CD14-positive monocyte (primary cell): ENCODE measurements at regions not wholly inside any gene's neighbourhood (a gene's known extent, or its start where the extent isn't known, plus 50 kb on each side); places are given as distances from the start of the nearest gene placed in this dataset.
"Not testable (repeated sequence)": the region's sequence is repeated elsewhere in the genome, so short reads cannot be mapped to it uniquely, and the experiment has no call there.

ENCODE experiments used
- DNase-seq, 3 donors: peaks; one replicate each; pipeline ENCODE4 v3.0.0-alpha.2; 2011 to 2022
- H2AFZ ChIP-seq: 2 replicates; pipeline ENCODE4 v1.6.0; 2012; ENCODE audit warnings: mild to moderate bottlenecking, low read depth, low read length, inconsistent platforms; ENCODE audit not compliant: insufficient read depth, poor library complexity, severe bottlenecking
- H3K27ac ChIP-seq, 2 donors: 1 replicate in 1 of 2; 2 replicates in 1 of 2; pipeline ENCODE4 v1.5.1; 2012 to 2013; ENCODE audit warnings: low read length in 2 of 2, control low read depth in 1 of 2, inconsistent platforms in 1 of 2, low read depth in 1 of 2, mild to moderate bottlenecking in 1 of 2
- H3K27me3 ChIP-seq, 2 donors: one replicate each; pipeline versions ENCODE4 v1.6.0 to v1.6.1; 2011 to 2013; ENCODE audit warnings: low read length in 2 of 2; ENCODE audit not compliant: control insufficient read depth in 2 of 2, insufficient read depth in 2 of 2
- H3K36me3 ChIP-seq, 2 donors: replicated peaks in 1 of 2; 1 replicate in 1 of 2; 2 replicates in 1 of 2; pipeline versions ENCODE4 v1.5.1 to v1.6.1; 2012 to 2013; ENCODE audit warnings: low read length in 2 of 2, control low read depth in 1 of 2, inconsistent platforms in 1 of 2, mild to moderate bottlenecking in 1 of 2; ENCODE audit not compliant: insufficient read depth in 2 of 2, control insufficient read depth in 1 of 2
- H3K4me1 ChIP-seq, 2 donors: 1 replicate in 1 of 2; 2 replicates in 1 of 2; pipeline versions ENCODE4 v1.5.1 to v1.6.1; 2012 to 2013; ENCODE audit warnings: low read length in 2 of 2, control low read depth in 1 of 2, inconsistent platforms in 1 of 2, mild to moderate bottlenecking in 1 of 2, moderate library complexity in 1 of 2; ENCODE audit not compliant: insufficient read depth in 2 of 2, control insufficient read depth in 1 of 2
- H3K4me2 ChIP-seq: replicated peaks from 2 replicates; pipeline ENCODE3; 2012; ENCODE audit warnings: low read length, moderate library complexity, mild to moderate bottlenecking; ENCODE audit not compliant: poor library complexity, severe bottlenecking; ENCODE audit errors: extremely low read depth
- H3K4me3 ChIP-seq, 3 experiments: fragments of 200-600 bp in 1 of 3; sonication (generic) in 1 of 3; replicated peaks in 1 of 3; 1 replicate in 2 of 3; 2 replicates in 1 of 3; pipeline ENCODE4 v1.5.1; 2011 to 2013; ENCODE audit warnings: low read length in 3 of 3, mild to moderate bottlenecking in 3 of 3, control low read depth in 2 of 3, low read depth in 2 of 3, inconsistent platforms in 1 of 3, moderate library complexity in 1 of 3
- H3K79me2 ChIP-seq: 2 replicates; pipeline ENCODE4 v1.6.0; 2012; ENCODE audit warnings: mild to moderate bottlenecking, control low read depth, inconsistent platforms, low read length, moderate library complexity; ENCODE audit not compliant: insufficient read depth
- H3K9ac ChIP-seq: 2 replicates; pipeline ENCODE4 v1.6.0; 2017; ENCODE audit warnings: low read length, mild to moderate bottlenecking; ENCODE audit not compliant: insufficient read depth, poor library complexity, severe bottlenecking
- H3K9me3 ChIP-seq, 2 donors: replicated peaks in 1 of 2; 1 replicate in 1 of 2; 2 replicates in 1 of 2; pipeline versions ENCODE4 v1.5.1 to v1.6.1; 2012 to 2013; ENCODE audit warnings: low read length in 2 of 2, control low read depth in 1 of 2; ENCODE audit not compliant: control insufficient read depth in 1 of 2, insufficient read depth in 1 of 2
- H4K20me1 ChIP-seq: 2 replicates; pipeline ENCODE4 v1.6.0; 2012; ENCODE audit warnings: mild to moderate bottlenecking, low read length, control low read depth, moderate library complexity; ENCODE audit not compliant: insufficient read depth
- H3K27ac Mint-ChIP-seq, 7 donors: one replicate each; pipeline ENCODE4 v1.8.0; 2020; ENCODE audit warnings: mild to moderate bottlenecking in 7 of 7, mixed read lengths in 7 of 7, moderate library complexity in 6 of 7, inconsistent platforms in 2 of 7
- H3K27me3 Mint-ChIP-seq, 3 donors: one replicate each; pipeline ENCODE4 v1.8.0; 2021 to 2022; ENCODE audit warnings: low read depth in 3 of 3, mild to moderate bottlenecking in 3 of 3, mixed read lengths in 3 of 3, moderate library complexity in 3 of 3, inconsistent platforms in 1 of 3
- H3K36me3 Mint-ChIP-seq, 2 donors: one replicate each; pipeline ENCODE4 v1.8.0; 2020; ENCODE audit warnings: mixed read lengths in 2 of 2, inconsistent platforms in 1 of 2, mild to moderate bottlenecking in 1 of 2
- H3K4me1 Mint-ChIP-seq: one replicate; pipeline ENCODE4 v1.8.0; 2020; ENCODE audit warnings: mild to moderate bottlenecking, mixed read lengths
- H3K4me3 Mint-ChIP-seq, 2 donors: one replicate each; pipeline ENCODE4 v1.8.0; 2020; ENCODE audit warnings: mild to moderate bottlenecking in 2 of 2, mixed read lengths in 2 of 2, moderate library complexity in 1 of 2
- H3K9me3 Mint-ChIP-seq, 7 donors: one replicate each; pipeline ENCODE4 v1.8.0; 2020 to 2022; ENCODE audit warnings: mixed read lengths in 7 of 7, mild to moderate bottlenecking in 6 of 7, moderate library complexity in 6 of 7, inconsistent platforms in 2 of 7
- CTCF ChIP-seq: fragments of 200-600 bp; IDR thresholded peaks from one replicate; pipeline ENCODE4 v1.8.0; 2022; ENCODE audit warnings: antibody characterized with exemption, mild to moderate bottlenecking
- WGBS: methylation state at CpG from one replicate; pipeline ENCODE4 v1.1.5; 2013; ENCODE audit warnings: missing lambda C conversion rate; ENCODE audit not compliant: insufficient coverage; 5-methylcytosine and 5-hydroxymethylcytosine counted together
- intact Hi-C, 2 donors: fragments of 100-400 bp; cut with micrococcal nuclease; formaldehyde crosslinking; loops; one replicate each; pipeline versions ENCODE4 v1.15.0 to v1.15.1; 2023

GRCh38 chr6:95743591-95743990 lies 166.3 kb downstream of the MANEA start:
- no peaks in the 10 kb centered on the region for H3K4me1 Mint-ChIP-seq
- Histone ChIP-seq H4K20me1 (no peaks in the 10 kb centered on the region), H2AFZ (no peak overlapping the region), H3K4me2 (no peak overlapping the region), H3K9me3 (no peaks in the 10 kb centered on the region), H3K36me3 (no peaks in the 10 kb centered on the region), H3K27ac (no peak overlapping the region), H3K79me2 (no peaks in the 10 kb centered on the region), H3K4me1 (no peaks in the 10 kb centered on the region), H3K27me3 (no peaks in the 10 kb centered on the region), H3K4me3 (no peak overlapping the region), H3K9ac (no peak overlapping the region)
- no peaks in the 10 kb centered on the region for H3K36me3 Mint-ChIP-seq
- DNase-seq, result no peak
- 67% methylated on average over 1 of the region's 4 CpGs for WGBS
- peaks cover 0 to 2% (median 0%) of the 10 kb centered on the region in 7 donors for H3K9me3 Mint-ChIP-seq
- H3K27me3 Mint-ChIP-seq, result no peaks in the 10 kb centered on the region
- H3K27ac Mint-ChIP-seq, result no peak overlapping the region
- intact Hi-C loops, result no loop called here
- no peak overlapping the region for H3K4me3 Mint-ChIP-seq
- TF ChIP-seq CTCF, result no peak

DNA sequence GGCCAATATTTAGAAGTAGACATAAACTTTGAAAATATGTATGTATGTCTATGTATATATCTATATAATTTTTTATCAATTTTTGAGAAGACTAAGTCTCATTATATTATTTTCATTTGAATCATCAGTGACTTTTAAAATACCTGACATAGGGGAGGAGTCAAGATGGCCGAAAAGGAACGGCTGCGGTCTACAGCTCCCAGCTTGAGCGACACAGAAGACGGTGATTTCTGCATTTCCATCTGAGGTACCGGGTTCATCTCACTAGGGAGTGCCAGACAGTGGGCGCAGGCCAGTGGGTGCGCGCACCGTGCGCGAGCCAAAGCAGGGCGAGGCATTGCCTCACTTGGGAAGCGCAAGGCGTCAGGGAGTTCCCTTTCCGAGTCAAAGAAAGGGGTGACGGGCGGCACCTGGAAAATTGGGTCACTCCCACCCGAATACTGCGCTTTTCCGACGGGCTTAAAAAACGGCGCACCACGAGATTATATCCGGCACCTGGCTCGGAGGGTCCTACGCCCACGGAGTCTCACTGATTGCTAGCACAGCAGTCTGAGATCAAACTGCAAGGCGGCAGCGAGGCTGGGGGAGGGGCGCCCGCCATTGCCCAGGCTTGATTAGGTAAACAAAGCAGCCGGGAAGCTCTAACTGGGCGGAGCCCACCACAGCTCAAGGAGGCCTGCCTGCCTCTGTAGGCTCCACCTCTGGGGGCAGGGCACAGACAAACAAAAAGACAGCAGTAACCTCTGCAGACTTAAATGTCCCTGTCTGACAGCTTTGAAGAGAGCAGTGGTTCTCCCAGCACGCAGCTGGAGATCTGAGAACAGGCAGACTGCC lies 181.1 kb downstream of the MANEA start:
- intact Hi-C loops, H3K27ac Mint-ChIP-seq, H3K4me1 Mint-ChIP-seq, H3K4me1 ChIP-seq, H3K9me3 Mint-ChIP-seq, H3K4me3 Mint-ChIP-seq, H3K4me3 ChIP-seq, H4K20me1 ChIP-seq, H3K36me3 Mint-ChIP-seq, H3K27me3 ChIP-seq, H3K9me3 ChIP-seq, H3K4me2 ChIP-seq, H3K27ac ChIP-seq, H2AFZ ChIP-seq, DNase-seq, H3K9ac ChIP-seq, H3K79me2 ChIP-seq, H3K36me3 ChIP-seq, H3K27me3 Mint-ChIP-seq: not testable (repeated sequence)
- WGBS, result 91% methylated on average over 6 of the region's 36 CpGs
